HL-60 (cell line): ENCODE measurements at regions not wholly inside any gene's neighbourhood (a gene's known extent, or its start where the extent isn't known, plus 50 kb on each side); places are given as distances from the start of the nearest gene placed in this dataset.

Experiments used
- DNase-seq, 2 experiments: peaks; one replicate each; pipeline ENCODE4 v3.0.0-alpha.2; 2010 to 2020; ENCODE audit warnings: low read depth in 1 of 2, low spot score in 1 of 2
- H3K27ac ChIP-seq: fragments of 250-450 bp; sonication (Bioruptor Pico); replicated peaks from 2 replicates; pipeline ENCODE4 v1.5.1; 2020; ENCODE audit warnings: mild to moderate bottlenecking, moderate library complexity
- H3K27me3 ChIP-seq: fragments of 250-450 bp; sonication (Bioruptor Pico); 2 replicates; pipeline ENCODE4 v1.5.1; 2021; ENCODE audit warnings: mild to moderate bottlenecking, moderate library complexity; ENCODE audit not compliant: insufficient read depth, poor library complexity, severe bottlenecking
- H3K4me3 ChIP-seq: replicated peaks from 2 replicates; pipeline ENCODE4 v1.5.1; 2011; ENCODE audit warnings: mild to moderate bottlenecking, control low read depth, low read length; ENCODE audit not compliant: insufficient read depth
- CTCF ChIP-seq: IDR thresholded peaks from one replicate; pipeline ENCODE4 v1.5.1; 2011; ENCODE audit warnings: low read length, control low read depth, inconsistent platforms; ENCODE audit not compliant: insufficient read depth
- GABPA ChIP-seq: IDR thresholded peaks from 2 replicates; pipeline ENCODE4 v1.6.1; 2012; ENCODE audit warnings: low read depth
- POLR2AphosphoS5 ChIP-seq: IDR thresholded peaks from 2 replicates; pipeline ENCODE4 v1.6.1; 2012; ENCODE audit warnings: low read depth
- REST ChIP-seq: IDR thresholded peaks from 2 replicates; pipeline ENCODE4 v1.6.1; 2012; ENCODE audit warnings: low read depth; ENCODE audit not compliant: insufficient replicate concordance
- SPI1 ChIP-seq: IDR thresholded peaks from 2 replicates; pipeline ENCODE4 v1.6.1; 2012; ENCODE audit warnings: low read depth, mild to moderate bottlenecking, borderline replicate concordance

- DNase-seq, result no peak
- H3K27me3 ChIP-seq, result no peaks in the 10 kb centered on the region
- H3K27ac ChIP-seq, result no peak overlapping the region
- no peak overlapping the region for H3K4me3 ChIP-seq
- TF ChIP-seq GABPA (no peak), SPI1 (no peak), CTCF (no peak), REST (no peak), POLR2AphosphoS5 (no peak)
These were observed 57.0 kb upstream of the ACYP2 start for GRCh38 chr2:54058449-54058848.

DNA sequence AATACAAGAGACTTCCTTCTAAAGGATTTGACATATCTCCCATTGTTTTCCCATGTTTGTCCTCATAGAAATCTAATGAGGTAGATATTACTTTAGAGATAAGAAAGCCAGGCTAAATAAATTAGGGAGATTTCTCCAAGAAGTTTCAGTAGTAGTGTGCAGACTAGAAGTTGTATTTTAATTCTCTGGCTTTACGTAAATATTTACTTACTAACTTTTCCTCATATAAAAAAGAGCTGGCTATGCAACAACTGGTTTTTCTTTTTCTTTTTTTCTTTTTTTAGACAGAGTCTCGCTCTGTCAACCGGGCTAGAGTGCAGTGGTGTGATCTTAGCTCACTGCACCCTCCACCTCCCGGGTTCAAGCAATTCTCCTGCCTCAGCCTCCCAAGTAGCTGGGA lies 60.6 kb upstream of the ACYP2 start:
- Histone ChIP-seq H3K27ac (no peak overlapping the region), H3K27me3 (no peaks in the 10 kb centered on the region), H3K4me3 (no peak overlapping the region)
- no peak for TF ChIP-seq REST
- TF ChIP-seq GABPA, result no peak
- TF ChIP-seq CTCF, result no peak
- no peak for TF ChIP-seq SPI1
- TF ChIP-seq POLR2AphosphoS5, result no peak
- no peak for DNase-seq

DNA sequence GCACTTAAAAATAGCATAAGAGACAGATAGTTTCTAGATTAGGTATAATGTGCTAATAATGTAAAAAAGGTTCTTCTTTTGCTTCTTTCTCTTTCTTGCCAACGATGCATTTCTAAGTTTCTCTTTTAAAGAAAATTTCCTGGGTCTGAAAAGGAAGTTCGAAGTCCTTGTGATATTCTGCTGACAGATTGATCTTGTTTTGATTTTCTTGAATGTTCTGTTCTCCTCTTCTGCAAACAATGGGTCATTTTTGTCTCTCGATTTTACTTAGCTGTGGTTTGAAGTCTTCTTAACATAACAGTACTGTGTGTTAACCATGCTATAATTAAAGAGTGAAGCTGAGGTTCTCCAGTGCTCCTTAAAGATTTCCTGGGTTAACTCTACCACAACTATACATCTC lies 61.1 kb upstream of the ACYP2 start:
- H3K27ac ChIP-seq, result no peak overlapping the region
- TF ChIP-seq GABPA (no peak), REST (no peak)
- no peak overlapping the region for H3K4me3 ChIP-seq
- DNase-seq, result no peak
- H3K27me3 ChIP-seq, result no peaks in the 10 kb centered on the region

DNA sequence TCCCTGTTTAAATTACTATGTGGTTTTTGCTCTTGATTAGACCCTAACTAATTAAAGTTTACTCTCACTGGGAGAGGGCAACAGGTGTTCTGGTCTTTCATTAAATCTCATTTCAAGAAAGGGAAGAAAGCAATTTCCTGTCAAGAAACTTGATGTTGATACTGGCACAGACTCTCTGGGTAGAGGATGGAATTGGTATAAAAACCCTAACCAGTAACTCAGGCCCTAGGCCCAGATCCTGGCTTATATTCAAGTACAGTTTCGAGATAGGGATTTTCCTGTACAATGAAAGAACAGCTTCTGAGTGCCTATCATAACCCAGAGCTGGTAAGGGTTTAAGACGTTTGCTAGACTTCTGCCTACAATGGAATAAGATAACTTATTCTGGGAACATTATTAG lies 61.6 kb upstream of the ACYP2 start:
- Histone ChIP-seq H3K27me3 (no peaks in the 10 kb centered on the region), H3K27ac (no peak overlapping the region), H3K4me3 (no peak overlapping the region)
- TF ChIP-seq REST, result no peak
- TF ChIP-seq POLR2AphosphoS5, result no peak
- TF ChIP-seq GABPA, result no peak
- TF ChIP-seq CTCF, result no peak
- no peak for TF ChIP-seq SPI1
- no peak for DNase-seq
